Trophoblast cell (in vitro differentiated cells and primary cell): ENCODE measurements at regions not wholly inside any gene's neighbourhood (a gene's known extent, or its start where the extent isn't known, plus 50 kb on each side); places are given as distances from the start of the nearest gene placed in this dataset.

Source experiments
- DNase-seq, 2 donors: peaks; one replicate each; pipeline ENCODE4 v3.0.0-alpha.2; 2016
- H2AFZ ChIP-seq: 2 replicates; pipeline ENCODE4 v1.6.1; 2013; ENCODE audit warnings: low read length, moderate library complexity, mild to moderate bottlenecking; ENCODE audit not compliant: insufficient read depth, poor library complexity
- H2AK5ac ChIP-seq: 2 replicates; pipeline ENCODE4 v1.6.1; 2013; ENCODE audit warnings: mild to moderate bottlenecking, low read length
- H2BK120ac ChIP-seq: 2 replicates; pipeline ENCODE4 v1.6.1; 2013; ENCODE audit warnings: low read length, mild to moderate bottlenecking, moderate library complexity; ENCODE audit not compliant: insufficient read depth, poor library complexity
- H2BK12ac ChIP-seq: 2 replicates; pipeline ENCODE4 v1.6.1; 2013; ENCODE audit warnings: mild to moderate bottlenecking, low read length, moderate library complexity
- H2BK5ac ChIP-seq: 2 replicates; pipeline ENCODE4 v1.6.1; 2013; ENCODE audit warnings: low read length, low read depth, moderate library complexity, mild to moderate bottlenecking; ENCODE audit not compliant: poor library complexity
- H3K14ac ChIP-seq: 2 replicates; pipeline ENCODE4 v1.6.1; 2013; ENCODE audit warnings: mild to moderate bottlenecking, low read length
- H3K18ac ChIP-seq: 2 replicates; pipeline ENCODE4 v1.6.1; 2013; ENCODE audit warnings: mild to moderate bottlenecking, low read length
- H3K23ac ChIP-seq: 2 replicates; pipeline ENCODE4 v1.6.1; 2013; ENCODE audit warnings: low read length
- H3K27ac ChIP-seq: 2 replicates; pipeline ENCODE4 v1.5.1; 2013; ENCODE audit warnings: low read depth, mild to moderate bottlenecking, inconsistent platforms, low read length, moderate library complexity
- H3K27me3 ChIP-seq: 2 replicates; pipeline ENCODE4 v1.6.1; 2013; ENCODE audit warnings: inconsistent platforms, mild to moderate bottlenecking, low read length, moderate library complexity; ENCODE audit not compliant: insufficient read depth
- H3K36me3 ChIP-seq, 2 experiments: 1 replicate in 1 of 2; 2 replicates in 1 of 2; pipeline ENCODE4 v1.6.1; 2013; ENCODE audit warnings: low read length in 2 of 2, mild to moderate bottlenecking in 2 of 2, moderate library complexity in 1 of 2; ENCODE audit not compliant: insufficient read depth in 2 of 2, control insufficient read depth in 1 of 2
- H3K4ac ChIP-seq: 2 replicates; pipeline ENCODE4 v1.6.1; 2013; ENCODE audit warnings: low read depth, mild to moderate bottlenecking, low read length, moderate library complexity
- H3K4me1 ChIP-seq, 2 experiments: 1 replicate in 1 of 2; 2 replicates in 1 of 2; pipeline ENCODE4 v1.6.1; 2013; ENCODE audit warnings: low read length in 2 of 2, mild to moderate bottlenecking in 2 of 2, moderate library complexity in 1 of 2; ENCODE audit not compliant: insufficient read depth in 2 of 2, control insufficient read depth in 1 of 2
- H3K4me2 ChIP-seq: 2 replicates; pipeline ENCODE4 v1.6.1; 2013; ENCODE audit warnings: inconsistent platforms, mild to moderate bottlenecking, low read length, moderate library complexity
- H3K4me3 ChIP-seq: 2 replicates; pipeline ENCODE4 v1.5.1; 2013; ENCODE audit warnings: mild to moderate bottlenecking, low read depth, low read length, inconsistent platforms
- H3K79me1 ChIP-seq: one replicate; pipeline ENCODE4 v1.6.1; 2013; ENCODE audit warnings: low read length
- H3K79me2 ChIP-seq: 2 replicates; pipeline ENCODE4 v1.6.1; 2013; ENCODE audit warnings: low read length, mild to moderate bottlenecking; ENCODE audit not compliant: control insufficient read depth, insufficient read depth, poor library complexity
- H3K9ac ChIP-seq: 2 replicates; pipeline ENCODE4 v1.6.1; 2013; ENCODE audit warnings: mild to moderate bottlenecking, low read length
- H3K9me3 ChIP-seq: 2 replicates; pipeline ENCODE4 v1.6.1; 2013; ENCODE audit warnings: low read depth, mild to moderate bottlenecking, control low read depth, inconsistent platforms, low read length; ENCODE audit not compliant: insufficient read depth
- H4K12ac ChIP-seq: 2 replicates; pipeline ENCODE4 v1.6.1; 2013; ENCODE audit warnings: low read depth, mild to moderate bottlenecking, low read length, moderate library complexity
- H4K8ac ChIP-seq: 2 replicates; pipeline ENCODE4 v1.6.1; 2013; ENCODE audit warnings: low read depth, mild to moderate bottlenecking, low read length, moderate library complexity
- H4K91ac ChIP-seq: one replicate; pipeline ENCODE4 v1.6.1; 2013; ENCODE audit warnings: low read depth, mild to moderate bottlenecking, low read length, moderate library complexity
- WGBS: extraction: QIAGEN DNeasy Blood & Tissue Kit; methylation state at CpG from one replicate; pipeline ENCODE4 v1.1.7; 2013; ENCODE audit warnings: missing lambda C conversion rate; ENCODE audit not compliant: insufficient read length, insufficient coverage; ENCODE audit errors: extremely low coverage; 5-methylcytosine and 5-hydroxymethylcytosine counted together

DNA sequence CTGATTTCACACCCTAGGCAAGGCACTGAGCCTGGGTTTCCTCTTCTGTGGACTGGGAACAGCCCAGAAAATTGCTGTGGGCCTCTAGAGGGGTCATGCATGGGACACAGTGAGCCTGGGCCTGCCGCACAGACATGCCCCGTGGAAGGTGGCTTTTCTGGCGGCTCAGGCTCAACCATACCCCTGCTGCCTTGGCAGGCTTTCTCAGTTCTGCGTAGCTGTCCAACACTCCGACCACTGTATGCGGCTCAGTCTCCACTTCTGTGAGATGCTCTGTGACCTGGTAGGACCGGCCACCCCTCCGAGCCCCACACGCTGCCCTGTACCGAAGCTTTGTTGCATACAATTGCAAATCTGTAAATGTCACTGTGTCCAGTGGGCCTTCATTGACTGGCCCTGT lies 126.3 kb downstream of the UQCRFS1 start:
- Histone ChIP-seq H3K36me3 (no peaks in the 10 kb centered on the region), H3K4ac (no peak overlapping the region), H3K18ac (no peak overlapping the region), H2BK5ac (no peak overlapping the region), H2BK12ac (no peak overlapping the region), H3K9ac (no peak overlapping the region), H3K79me1 (no peaks in the 10 kb centered on the region), H3K23ac (no peak overlapping the region), H2BK120ac (no peak overlapping the region), H3K4me3 (no peak overlapping the region), H2AFZ (no peak overlapping the region), H3K14ac (no peak overlapping the region), H2AK5ac (no peak overlapping the region), H3K79me2 (no peaks in the 10 kb centered on the region), H3K9me3 (no peaks in the 10 kb centered on the region), H4K91ac (no peak overlapping the region), H3K4me2 (no peak overlapping the region), H4K12ac (no peak overlapping the region), H3K27me3 (no peaks in the 10 kb centered on the region), H4K8ac (no peak overlapping the region), H3K4me1 (no peaks in the 10 kb centered on the region), H3K27ac (no peak overlapping the region)
- DNase-seq, result no peak
- no CpG with 5 or more reads among the region's 10 CpGs for WGBS

DNA sequence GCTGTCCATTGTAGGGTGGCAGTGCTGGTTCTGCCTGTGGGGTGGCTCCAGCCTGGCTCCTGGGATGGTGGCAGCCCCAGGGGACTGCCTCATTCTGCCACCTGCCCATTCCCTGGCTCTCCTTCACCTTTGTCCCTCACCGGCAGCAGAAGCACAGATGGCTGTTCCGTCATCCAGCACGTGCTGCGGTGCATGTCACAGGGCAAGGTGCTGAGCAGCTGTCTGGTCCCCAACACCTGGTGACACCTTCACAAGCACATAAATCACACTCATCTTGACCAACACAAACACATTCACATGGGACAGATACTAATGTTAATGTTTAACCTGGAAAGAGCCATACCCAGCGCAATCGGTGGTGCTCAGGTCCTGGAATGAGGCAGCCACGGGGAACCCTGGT lies 126.8 kb downstream of the UQCRFS1 start:
- Histone ChIP-seq H4K8ac (no peak overlapping the region), H3K79me2 (no peaks in the 10 kb centered on the region), H3K23ac (no peak overlapping the region), H3K18ac (no peak overlapping the region), H2AK5ac (no peak overlapping the region), H4K12ac (no peak overlapping the region), H3K4me1 (no peaks in the 10 kb centered on the region), H3K9me3 (no peaks in the 10 kb centered on the region), H3K4ac (no peak overlapping the region), H3K27ac (no peak overlapping the region), H3K4me2 (no peak overlapping the region), H2BK5ac (no peak overlapping the region), H3K9ac (no peak overlapping the region), H2BK120ac (no peak overlapping the region), H3K14ac (no peak overlapping the region), H2AFZ (no peak overlapping the region), H3K79me1 (no peaks in the 10 kb centered on the region), H4K91ac (no peak overlapping the region), H3K27me3 (no peaks in the 10 kb centered on the region), H2BK12ac (no peak overlapping the region), H3K4me3 (no peak overlapping the region), H3K36me3 (no peaks in the 10 kb centered on the region)
- no CpG with 5 or more reads among the region's 7 CpGs for WGBS
- no peak for DNase-seq

DNA sequence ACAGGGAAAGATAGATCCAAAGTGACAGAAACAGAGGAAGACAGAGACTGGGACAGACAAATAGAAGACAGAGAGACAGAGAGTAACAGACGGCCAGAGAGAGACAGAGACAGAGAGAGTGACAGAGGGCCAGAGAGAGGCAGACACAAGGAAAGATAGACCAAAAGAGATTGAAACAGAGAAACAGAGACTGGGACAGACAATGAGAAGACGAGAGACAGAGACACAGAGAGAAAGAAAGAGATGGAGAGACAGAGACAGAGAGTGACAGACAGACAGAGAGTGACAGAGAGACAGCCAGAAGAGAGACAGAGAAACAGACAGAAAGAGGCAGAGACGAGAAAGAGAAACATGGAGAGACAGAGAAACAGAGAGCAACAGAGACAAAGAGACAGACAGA lies 127.3 kb downstream of the UQCRFS1 start:
- Histone ChIP-seq H4K12ac (no peak overlapping the region), H3K79me2 (no peaks in the 10 kb centered on the region), H3K27ac (no peak overlapping the region), H3K9ac (no peak overlapping the region), H2AK5ac (no peak overlapping the region), H3K4me3 (no peak overlapping the region), H3K27me3 (no peaks in the 10 kb centered on the region), H3K23ac (no peak overlapping the region), H4K8ac (no peak overlapping the region), H3K9me3 (no peaks in the 10 kb centered on the region), H3K14ac (no peak overlapping the region), H3K4me1 (no peaks in the 10 kb centered on the region), H3K4me2 (no peak overlapping the region), H2AFZ (no peak overlapping the region), H3K4ac (no peak overlapping the region), H2BK120ac (no peak overlapping the region), H4K91ac (no peak overlapping the region), H2BK5ac (no peak overlapping the region), H3K36me3 (no peaks in the 10 kb centered on the region), H3K79me1 (no peaks in the 10 kb centered on the region), H2BK12ac (no peak overlapping the region), H3K18ac (no peak overlapping the region)
- no peak for DNase-seq
- WGBS, result no CpG with 5 or more reads among the region's 3 CpGs

GRCh38 chr19:29085206-29085605 lies 127.7 kb downstream of the UQCRFS1 start:
- H3K27ac ChIP-seq, result no peak overlapping the region
- no peak overlapping the region for H2BK12ac ChIP-seq
- H3K9ac ChIP-seq, result no peak overlapping the region
- no peaks in the 10 kb centered on the region for H3K79me2 ChIP-seq
- H4K8ac ChIP-seq, result no peak overlapping the region
- H3K4ac ChIP-seq, result no peak overlapping the region
- no peak overlapping the region for H3K4me3 ChIP-seq
- no peaks in the 10 kb centered on the region for H3K9me3 ChIP-seq
- H3K27me3 ChIP-seq, result no peaks in the 10 kb centered on the region
- no peak overlapping the region for H2AFZ ChIP-seq
- no peak overlapping the region for H2AK5ac ChIP-seq
- no peak overlapping the region for H2BK5ac ChIP-seq
- no peak overlapping the region for H4K12ac ChIP-seq
- no peak overlapping the region for H3K14ac ChIP-seq
- H3K4me1 ChIP-seq, result no peaks in the 10 kb centered on the region
- no peak overlapping the region for H3K18ac ChIP-seq
- no peak for DNase-seq
- no peaks in the 10 kb centered on the region for H3K36me3 ChIP-seq
- WGBS, result no CpG with 5 or more reads among the region's 5 CpGs
- H3K79me1 ChIP-seq, result no peaks in the 10 kb centered on the region
- no peak overlapping the region for H3K4me2 ChIP-seq
- H3K23ac ChIP-seq, result no peak overlapping the region
- H2BK120ac ChIP-seq, result no peak overlapping the region
- H4K91ac ChIP-seq, result no peak overlapping the region
